ENCODE measurements at regions not wholly inside any gene's neighbourhood (a gene's known extent, or its start where the extent isn't known, plus 50 kb on each side); places are given as distances from the start of the nearest gene placed in this dataset.

DNA sequence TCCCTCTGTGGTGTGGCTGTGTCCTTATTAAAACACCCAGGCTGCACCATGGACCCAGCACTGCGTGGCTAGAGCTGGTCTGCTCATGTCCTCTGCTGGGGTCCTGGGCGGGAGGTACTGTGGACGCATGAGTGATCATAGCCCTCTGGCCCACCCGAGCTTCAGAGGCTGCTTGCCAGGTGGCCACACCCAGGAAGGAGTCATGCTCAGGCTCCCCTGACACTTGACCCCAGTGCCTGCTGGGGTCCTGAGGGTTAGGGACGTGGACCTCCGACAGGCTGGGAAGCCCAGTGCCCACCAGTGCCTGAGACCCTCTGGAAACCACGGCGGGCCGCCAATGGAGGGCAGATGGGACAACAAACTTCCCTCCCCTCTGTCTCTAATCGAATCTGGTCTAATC, 66.3 kb upstream of the HS6ST1 start:
- TF ChIP-seq, protein P1, sequence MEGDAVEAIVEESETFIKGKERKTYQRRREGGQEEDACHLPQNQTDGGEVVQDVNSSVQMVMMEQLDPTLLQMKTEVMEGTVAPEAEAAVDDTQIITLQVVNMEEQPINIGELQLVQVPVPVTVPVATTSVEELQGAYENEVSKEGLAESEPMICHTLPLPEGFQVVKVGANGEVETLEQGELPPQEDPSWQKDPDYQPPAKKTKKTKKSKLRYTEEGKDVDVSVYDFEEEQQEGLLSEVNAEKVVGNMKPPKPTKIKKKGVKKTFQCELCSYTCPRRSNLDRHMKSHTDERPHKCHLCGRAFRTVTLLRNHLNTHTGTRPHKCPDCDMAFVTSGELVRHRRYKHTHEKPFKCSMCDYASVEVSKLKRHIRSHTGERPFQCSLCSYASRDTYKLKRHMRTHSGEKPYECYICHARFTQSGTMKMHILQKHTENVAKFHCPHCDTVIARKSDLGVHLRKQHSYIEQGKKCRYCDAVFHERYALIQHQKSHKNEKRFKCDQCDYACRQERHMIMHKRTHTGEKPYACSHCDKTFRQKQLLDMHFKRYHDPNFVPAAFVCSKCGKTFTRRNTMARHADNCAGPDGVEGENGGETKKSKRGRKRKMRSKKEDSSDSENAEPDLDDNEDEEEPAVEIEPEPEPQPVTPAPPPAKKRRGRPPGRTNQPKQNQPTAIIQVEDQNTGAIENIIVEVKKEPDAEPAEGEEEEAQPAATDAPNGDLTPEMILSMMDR (IDR thresholded peaks at IDR 0.05) = no peak
- TF ChIP-seq POLR2A (IDR thresholded peaks at IDR 0.05) (no peak), POLR2AphosphoS5 (IDR thresholded peaks at IDR 0.05) (no peak)

Data from prostate gland (tissue), 2 donors.